ENCODE measurements at regions not wholly inside any gene's neighbourhood (a gene's known extent, or its start where the extent isn't known, plus 50 kb on each side); places are given as distances from the start of the nearest gene placed in this dataset.
A peak's percentile ranks its signal among the peaks of the same experiment; 100 is the strongest.

GRCh38 chr6:168884646-168885086 is 369.0 kb downstream of the THBS2 start:
- H3K36me3 Mint-ChIP-seq (ENCODE audit: low read depth), result no peaks in the 10 kb centered on the region
- H3K27me3 Mint-ChIP-seq, result peaks cover 2% of the 10 kb centered on the region
- ChIA-PET CTCF (interaction anchor here (0.6 to 1.2 kb wide), 2 partner anchors 67 to 516 kb away, joined by 4 to 5 read pairs; no protein-coding TSS in a partner anchor), POLR2A (no interaction called here)
- peaks cover 12% of the 10 kb centered on the region for H3K4me1 Mint-ChIP-seq
- peak overlapping the region; percentile 30 for H3K27ac Mint-ChIP-seq
- ATAC-seq, result peak; percentile 94
- H3K4me3 Mint-ChIP-seq, result peak overlapping the region; percentile 50
- intact Hi-C loops (cut with DNase I, micrococcal nuclease), result loop anchor here (1.0 kb wide), 1 partner anchor 514 kb away; no protein-coding TSS in a partner anchor
- no peaks in the 10 kb centered on the region for H3K9me3 Mint-ChIP-seq (ENCODE audit: low read depth)
- peak; percentile 86 for DNase-seq

DNA sequence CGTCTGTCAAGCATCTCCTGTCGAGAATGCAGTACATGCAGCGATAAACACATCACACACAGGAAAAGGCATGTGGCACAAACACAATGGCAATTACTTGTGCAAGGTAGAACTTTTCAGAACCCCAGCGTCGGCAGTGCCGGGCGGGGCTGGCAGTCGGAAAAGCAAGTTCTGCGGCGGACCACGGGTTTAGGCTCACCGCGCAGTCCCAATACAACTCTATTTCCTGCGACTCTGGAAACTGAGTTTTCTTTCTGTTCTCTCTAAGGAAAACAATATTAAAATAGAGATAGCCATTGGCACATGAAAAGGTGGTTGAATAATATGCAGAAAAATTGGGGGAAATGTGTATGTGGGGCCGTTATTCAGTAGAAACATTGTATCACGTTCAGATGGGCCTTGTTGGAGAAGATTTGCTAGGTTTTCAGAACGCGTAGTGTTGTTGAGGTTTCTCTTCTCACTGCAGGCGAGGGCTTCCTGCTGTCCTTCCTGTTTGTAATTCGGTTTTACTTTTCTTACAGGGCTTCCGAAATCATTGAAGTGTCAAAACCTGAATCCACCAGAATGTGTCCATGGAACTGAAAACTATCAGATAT is 369.5 kb downstream of the THBS2 start:
- Mint-ChIP-seq H3K4me3 (peak overlapping the region; percentile 50), H3K36me3 (ENCODE audit: low read depth) (no peaks in the 10 kb centered on the region), H3K27ac (peak overlapping the region; percentile 30), H3K9me3 (ENCODE audit: low read depth) (no peaks in the 10 kb centered on the region), H3K4me1 (peaks cover 12% of the 10 kb centered on the region), H3K27me3 (peaks cover 2% of the 10 kb centered on the region)
- DNase-seq (no peak), ATAC-seq (peak; percentile 60)
- intact Hi-C loops (cut with DNase I, micrococcal nuclease), result loop anchor here (1.0 kb wide), 1 partner anchor 514 kb away; no protein-coding TSS in a partner anchor
- ChIA-PET CTCF (interaction anchor here (1.0 kb wide), 1 partner anchor 514 kb away, joined by 6 read pairs; no protein-coding TSS in a partner anchor), POLR2A (no interaction called here)

- H3K4me3 Mint-ChIP-seq, result no peak overlapping the region
- no peak for DNase-seq
- intact Hi-C loops (cut with DNase I, micrococcal nuclease), result loop anchor here (1.0 kb wide), 1 partner anchor 513 kb away; no protein-coding TSS in a partner anchor
- H3K4me1 Mint-ChIP-seq, result peaks cover 12% of the 10 kb centered on the region
- H3K27ac Mint-ChIP-seq, result no peak overlapping the region
- CTCF ChIA-PET, result interaction anchor here (0.6 to 1.0 kb wide), 2 partner anchors 483 to 514 kb away, joined by 3 to 6 read pairs; no protein-coding TSS in a partner anchor
- no peak for ATAC-seq
- no peaks in the 10 kb centered on the region for H3K36me3 Mint-ChIP-seq (ENCODE audit: low read depth)
- H3K27me3 Mint-ChIP-seq, result peaks cover 2% of the 10 kb centered on the region
- POLR2A ChIA-PET, result no interaction called here
- no peaks in the 10 kb centered on the region for H3K9me3 Mint-ChIP-seq (ENCODE audit: low read depth)
Measured at GRCh38 chr6:168883410-168884049, 370.1 kb downstream of the THBS2 start.

- CTCF ChIA-PET, result interaction anchor here (1.4 to 3.5 kb wide), 2 partner anchors 13 to 511 kb away, joined by 4 to 15 read pairs; no protein-coding TSS in a partner anchor
- Mint-ChIP-seq H3K4me1 (peaks cover 12% of the 10 kb centered on the region), H3K9me3 (ENCODE audit: low read depth) (no peaks in the 10 kb centered on the region), H3K36me3 (ENCODE audit: low read depth) (no peaks in the 10 kb centered on the region), H3K27ac (no peak overlapping the region), H3K27me3 (peaks cover 2% of the 10 kb centered on the region), H3K4me3 (no peak overlapping the region)
- intact Hi-C loops (cut with DNase I, micrococcal nuclease), result no loop called here
- no peak for ATAC-seq
- POLR2A ChIA-PET, result interaction anchor here (0.7 kb wide), 1 partner anchor 1816 kb away, joined by 3 read pairs; no protein-coding TSS in a partner anchor
- no peak for DNase-seq
Measured at GRCh38 chr6:168880271-168880670, 373.4 kb downstream of the THBS2 start.

- POLR2A ChIA-PET, result no interaction called here
- no peak overlapping the region for H3K4me3 Mint-ChIP-seq
- H3K9me3 Mint-ChIP-seq (ENCODE audit: low read depth), result no peaks in the 10 kb centered on the region
- ATAC-seq (no peak), DNase-seq (no peak)
- H3K27ac Mint-ChIP-seq, result no peak overlapping the region
- no peaks in the 10 kb centered on the region for H3K4me1 Mint-ChIP-seq
- peaks cover 2% of the 10 kb centered on the region for H3K27me3 Mint-ChIP-seq
- H3K36me3 Mint-ChIP-seq (ENCODE audit: low read depth), result no peaks in the 10 kb centered on the region
- CTCF ChIA-PET, result no interaction called here
- intact Hi-C loops (cut with DNase I, micrococcal nuclease), result no loop called here
Measured at GRCh38 chr6:168877821-168878282, 375.8 kb downstream of the THBS2 start.

- DNase-seq (no peak), ATAC-seq (no peak)
- Mint-ChIP-seq H3K4me3 (no peak overlapping the region), H3K4me1 (no peaks in the 10 kb centered on the region), H3K27ac (no peak overlapping the region), H3K36me3 (ENCODE audit: low read depth) (no peaks in the 10 kb centered on the region), H3K27me3 (peaks cover 2% of the 10 kb centered on the region), H3K9me3 (ENCODE audit: low read depth) (no peaks in the 10 kb centered on the region)
- intact Hi-C loops (cut with DNase I, micrococcal nuclease), result no loop called here
- CTCF ChIA-PET, result no interaction called here
- POLR2A ChIA-PET, result no interaction called here
Measured at GRCh38 chr6:168876956-168877355, 376.7 kb downstream of the THBS2 start.

- Mint-ChIP-seq H3K4me3 (no peak overlapping the region), H3K27ac (no peak overlapping the region), H3K9me3 (ENCODE audit: low read depth) (no peaks in the 10 kb centered on the region), H3K36me3 (ENCODE audit: low read depth) (no peaks in the 10 kb centered on the region), H3K4me1 (no peaks in the 10 kb centered on the region), H3K27me3 (peaks cover 2% of the 10 kb centered on the region)
- ChIA-PET CTCF (no interaction called here), POLR2A (no interaction called here)
- intact Hi-C loops (cut with DNase I, micrococcal nuclease), result no loop called here
- DNase-seq (no peak), ATAC-seq (no peak)
Measured at GRCh38 chr6:168875811-168876576, 377.7 kb downstream of the THBS2 start.

- Mint-ChIP-seq H3K27me3 (no peaks in the 10 kb centered on the region), H3K27ac (no peak overlapping the region), H3K4me1 (no peaks in the 10 kb centered on the region), H3K36me3 (ENCODE audit: low read depth) (no peaks in the 10 kb centered on the region), H3K9me3 (ENCODE audit: low read depth) (no peaks in the 10 kb centered on the region), H3K4me3 (no peak overlapping the region)
- ChIA-PET POLR2A (no interaction called here), CTCF (interaction anchor here (0.7 kb wide), 1 partner anchor 58 kb away, joined by 3 read pairs; no protein-coding TSS in a partner anchor)
- intact Hi-C loops (cut with DNase I, micrococcal nuclease), result no loop called here
- no peak for DNase-seq
- no peak for ATAC-seq
Measured at GRCh38 chr6:168874637-168875036, 379.0 kb downstream of the THBS2 start.

DNA sequence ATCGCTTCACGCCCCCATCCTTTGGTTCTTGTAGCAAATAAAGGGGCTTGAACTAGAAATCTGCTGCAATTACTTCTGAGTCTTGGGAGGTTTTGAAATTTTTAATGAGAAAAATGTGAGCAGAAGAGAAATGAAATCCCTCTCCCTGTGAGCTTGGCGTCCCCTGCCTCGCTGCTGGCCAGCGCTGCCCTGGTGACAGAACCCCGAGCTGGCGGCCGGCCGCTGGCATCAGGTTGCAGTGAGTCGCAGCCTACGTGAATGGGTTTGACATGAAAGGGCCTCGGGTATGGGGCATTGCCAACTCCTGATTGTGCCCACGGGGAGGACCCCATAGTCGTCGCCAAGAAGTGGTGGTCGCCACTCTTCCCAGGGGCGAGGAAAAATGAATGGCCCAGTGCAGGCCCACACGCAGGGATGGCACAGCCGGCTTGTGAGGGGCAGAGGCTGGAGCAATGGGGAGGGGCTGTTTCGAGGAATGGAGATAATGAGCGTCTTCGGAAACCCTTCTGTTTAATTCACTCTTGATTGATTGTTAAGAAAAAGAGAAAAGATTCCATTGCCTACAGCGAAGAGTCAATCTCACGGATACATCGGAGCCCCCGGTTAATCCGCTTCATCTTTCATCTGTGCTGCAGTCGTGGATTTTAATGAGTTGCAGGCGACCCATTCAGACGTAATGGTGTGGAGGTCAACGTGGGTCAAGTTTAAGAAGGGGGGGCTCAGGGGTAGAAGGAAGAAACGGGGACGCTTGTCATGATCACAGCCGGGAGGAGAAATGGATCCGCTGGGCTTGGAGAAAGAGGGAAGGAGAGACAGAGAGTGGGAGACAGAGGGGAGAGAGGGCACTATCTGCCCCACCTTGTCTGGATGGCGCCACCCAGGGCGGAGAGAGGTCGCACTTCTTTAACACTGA is 380.1 kb downstream of the THBS2 start:
- ATAC-seq (no peak), DNase-seq (no peak)
- no peak overlapping the region for H3K27ac Mint-ChIP-seq
- H3K4me3 Mint-ChIP-seq, result no peak overlapping the region
- ChIA-PET POLR2A (no interaction called here), CTCF (interaction anchor here (0.6 to 0.7 kb wide), 3 partner anchors 9 to 475 kb away, joined by 3 read pairs; no protein-coding TSS in a partner anchor)
- H3K27me3 Mint-ChIP-seq, result no peaks in the 10 kb centered on the region
- no peaks in the 10 kb centered on the region for H3K4me1 Mint-ChIP-seq
- intact Hi-C loops (cut with DNase I, micrococcal nuclease), result no loop called here
- H3K9me3 Mint-ChIP-seq (ENCODE audit: low read depth), result no peaks in the 10 kb centered on the region
- H3K36me3 Mint-ChIP-seq (ENCODE audit: low read depth), result no peaks in the 10 kb centered on the region

- H3K9me3 Mint-ChIP-seq (ENCODE audit: low read depth), result no peaks in the 10 kb centered on the region
- H3K27ac Mint-ChIP-seq, result no peak overlapping the region
- ATAC-seq, result no peak
- H3K4me3 Mint-ChIP-seq, result no peak overlapping the region
- ChIA-PET CTCF (interaction anchor here (0.6 kb wide), 1 partner anchor 9 kb away, joined by 3 read pairs; no protein-coding TSS in a partner anchor), POLR2A (no interaction called here)
- DNase-seq, result no peak
- no peaks in the 10 kb centered on the region for H3K4me1 Mint-ChIP-seq
- no peaks in the 10 kb centered on the region for H3K36me3 Mint-ChIP-seq (ENCODE audit: low read depth)
- H3K27me3 Mint-ChIP-seq, result no peaks in the 10 kb centered on the region
- intact Hi-C loops (cut with DNase I, micrococcal nuclease), result no loop called here
Measured at GRCh38 chr6:168871642-168872315, 381.9 kb downstream of the THBS2 start.

Measured in activated CD4-positive, alpha-beta T cell treated with anti-CD3 and anti-CD28 coated beads for 36 hours (primary cell).